Mesendoderm (in vitro differentiated cells): ENCODE measurements at regions not wholly inside any gene's neighbourhood (a gene's known extent, or its start where the extent isn't known, plus 50 kb on each side); places are given as distances from the start of the nearest gene placed in this dataset.

Source experiments
- DNase-seq: peaks from one replicate; pipeline ENCODE4 v3.0.0; 2013
- H2AK5ac ChIP-seq: 2 replicates; pipeline ENCODE4 v1.6.1; 2013; ENCODE audit warnings: low read length, inconsistent platforms
- H2BK120ac ChIP-seq: 2 replicates; pipeline ENCODE4 v1.6.1; 2013; ENCODE audit warnings: low read depth, mild to moderate bottlenecking, low read length, moderate library complexity, mixed read lengths
- H2BK15ac ChIP-seq: replicated peaks from 2 replicates; pipeline ENCODE4 v1.6.1; 2013; ENCODE audit warnings: low read depth, mild to moderate bottlenecking, moderate library complexity
- H2BK5ac ChIP-seq: 2 replicates; pipeline ENCODE4 v1.6.1; 2013; ENCODE audit warnings: low read length, inconsistent platforms
- H3K18ac ChIP-seq: 2 replicates; pipeline ENCODE4 v1.6.1; 2013; ENCODE audit warnings: mild to moderate bottlenecking, low read length, mixed read lengths
- H3K23ac ChIP-seq: one replicate; pipeline ENCODE4 v1.6.1; 2013; ENCODE audit warnings: low read length
- H3K27ac ChIP-seq: 2 replicates; pipeline ENCODE4 v1.5.1; 2013; ENCODE audit warnings: low read depth, mild to moderate bottlenecking, inconsistent platforms, low read length, moderate library complexity
- H3K27me3 ChIP-seq: 2 replicates; pipeline ENCODE4 v1.6.1; 2013; ENCODE audit warnings: low read length, control low read depth, mild to moderate bottlenecking, inconsistent platforms; ENCODE audit not compliant: insufficient read depth, poor library complexity
- H3K36me3 ChIP-seq: 2 replicates; pipeline ENCODE4 v1.6.1; 2013; ENCODE audit warnings: low read length, inconsistent platforms; ENCODE audit not compliant: control insufficient read depth, insufficient read depth
- H3K4ac ChIP-seq: one replicate; pipeline ENCODE4 v1.6.1; 2013; ENCODE audit warnings: low read depth, mild to moderate bottlenecking, low read length, moderate library complexity
- H3K4me1 ChIP-seq: 2 replicates; pipeline ENCODE4 v1.6.1; 2013; ENCODE audit warnings: low read depth, low read length, inconsistent platforms; ENCODE audit not compliant: control insufficient read depth
- H3K4me2 ChIP-seq: 2 replicates; pipeline ENCODE4 v1.6.1; 2013; ENCODE audit warnings: low read length
- H3K4me3 ChIP-seq: 2 replicates; pipeline ENCODE4 v1.5.1; 2013; ENCODE audit warnings: mild to moderate bottlenecking, low read length
- H3K56ac ChIP-seq: one replicate; pipeline ENCODE4 v1.6.1; 2013; ENCODE audit warnings: low read length
- H3K79me1 ChIP-seq: 2 replicates; pipeline ENCODE4 v1.6.1; 2013; ENCODE audit warnings: low read length, inconsistent platforms
- H3K79me2 ChIP-seq: 2 replicates; pipeline ENCODE4 v1.6.1; 2013; ENCODE audit warnings: mild to moderate bottlenecking, low read length; ENCODE audit not compliant: control insufficient read depth, insufficient read depth
- H3K9ac ChIP-seq: 2 replicates; pipeline ENCODE4 v1.6.1; 2013; ENCODE audit warnings: low read length, inconsistent platforms
- H4K5ac ChIP-seq: one replicate; pipeline ENCODE4 v1.6.1; 2013; ENCODE audit warnings: low read length
- H4K8ac ChIP-seq: one replicate; pipeline ENCODE4 v1.6.1; 2013; ENCODE audit warnings: low read depth, mild to moderate bottlenecking, control low read depth, low read length, moderate library complexity
- WGBS: extraction: QIAGEN DNeasy Blood & Tissue Kit; methylation state at CpG from one replicate; pipeline ENCODE4 v1.1.7; 2013; ENCODE audit warnings: low lambda C conversion rate, missing lambda C conversion rate; ENCODE audit not compliant: insufficient coverage; ENCODE audit errors: extremely low coverage; 5-methylcytosine and 5-hydroxymethylcytosine counted together

GRCh38 chr11:27806122-27806521, 105.9 kb upstream of the BDNF start:
- Histone ChIP-seq H3K23ac (no peak overlapping the region), H3K27me3 (no peaks in the 10 kb centered on the region)
- no peak for DNase-seq

GRCh38 chr11:27795955-27796861, 96.0 kb upstream of the BDNF start:
- H2AK5ac ChIP-seq = no peak overlapping the region
- no peak overlapping the region for H3K27ac ChIP-seq
- H3K4me1 ChIP-seq = no peaks in the 10 kb centered on the region
- H4K8ac ChIP-seq = no peak overlapping the region
- DNase-seq = peak; percentile 78
- no peaks in the 10 kb centered on the region for H3K36me3 ChIP-seq
- no peak overlapping the region for H3K4ac ChIP-seq
- H2BK5ac ChIP-seq = no peak overlapping the region
- no peak overlapping the region for H3K23ac ChIP-seq
- H3K9ac ChIP-seq = no peak overlapping the region
- no peak overlapping the region for H4K5ac ChIP-seq
- no peak overlapping the region for H3K4me2 ChIP-seq
- H3K18ac ChIP-seq = no peak overlapping the region
- no peak overlapping the region for H2BK120ac ChIP-seq
- no CpG with 5 or more reads among the region's 9 CpGs for WGBS
- H3K4me3 ChIP-seq = no peak overlapping the region
- no peak overlapping the region for H3K56ac ChIP-seq
- no peaks in the 10 kb centered on the region for H3K27me3 ChIP-seq
- no peaks in the 10 kb centered on the region for H3K79me1 ChIP-seq
- no peaks in the 10 kb centered on the region for H3K79me2 ChIP-seq
- no peak overlapping the region for H2BK15ac ChIP-seq

More at GRCh38 chr11:27806122-27806521, 105.9 kb upstream of the BDNF start:
- no peak overlapping the region for H2AK5ac ChIP-seq
- H3K4me3 ChIP-seq = no peak overlapping the region
- WGBS = no CpG with 5 or more reads among the region's 19 CpGs
- H4K5ac ChIP-seq = no peak overlapping the region
- no peak overlapping the region for H3K18ac ChIP-seq
- H3K79me2 ChIP-seq = no peaks in the 10 kb centered on the region
- H3K9ac ChIP-seq = no peak overlapping the region
- no peaks in the 10 kb centered on the region for H3K36me3 ChIP-seq
- H4K8ac ChIP-seq = no peak overlapping the region
- no peak overlapping the region for H2BK15ac ChIP-seq
- no peak overlapping the region for H3K4me2 ChIP-seq
- H3K4me1 ChIP-seq = no peaks in the 10 kb centered on the region
- H2BK5ac ChIP-seq = no peak overlapping the region
- no peak overlapping the region for H3K56ac ChIP-seq
- no peaks in the 10 kb centered on the region for H3K79me1 ChIP-seq
- H3K27ac ChIP-seq = no peak overlapping the region
- no peak overlapping the region for H2BK120ac ChIP-seq
- H3K4ac ChIP-seq = no peak overlapping the region

GRCh38 chr11:27786864-27787263, 86.6 kb upstream of the BDNF start:
- H2AK5ac ChIP-seq = no peak overlapping the region
- H2BK120ac ChIP-seq = no peak overlapping the region
- H3K79me1 ChIP-seq = no peaks in the 10 kb centered on the region
- WGBS = no CpG with 5 or more reads among the region's 2 CpGs
- H3K4ac ChIP-seq = no peak overlapping the region
- H3K9ac ChIP-seq = no peak overlapping the region
- no peak overlapping the region for H2BK15ac ChIP-seq
- no peak overlapping the region for H3K4me3 ChIP-seq
- H3K4me1 ChIP-seq = no peaks in the 10 kb centered on the region
- H3K27me3 ChIP-seq = no peaks in the 10 kb centered on the region
- no peak overlapping the region for H2BK5ac ChIP-seq
- no peak overlapping the region for H3K56ac ChIP-seq
- no peak for DNase-seq
- no peak overlapping the region for H4K5ac ChIP-seq
- H3K4me2 ChIP-seq = no peak overlapping the region
- no peak overlapping the region for H3K27ac ChIP-seq
- no peak overlapping the region for H4K8ac ChIP-seq
- no peak overlapping the region for H3K18ac ChIP-seq
- no peaks in the 10 kb centered on the region for H3K79me2 ChIP-seq
- H3K36me3 ChIP-seq = no peaks in the 10 kb centered on the region
- H3K23ac ChIP-seq = no peak overlapping the region

GRCh38 chr11:27786331-27786730, 86.1 kb upstream of the BDNF start:
- H3K23ac ChIP-seq = no peak overlapping the region
- H3K4me2 ChIP-seq = no peak overlapping the region
- H3K18ac ChIP-seq = no peak overlapping the region
- H3K4me3 ChIP-seq = no peak overlapping the region
- H3K56ac ChIP-seq = no peak overlapping the region
- DNase-seq = no peak
- no peak overlapping the region for H3K9ac ChIP-seq
- H3K27me3 ChIP-seq = no peaks in the 10 kb centered on the region
- H2BK15ac ChIP-seq = no peak overlapping the region
- H3K79me1 ChIP-seq = no peaks in the 10 kb centered on the region
- H2BK5ac ChIP-seq = no peak overlapping the region
- H4K5ac ChIP-seq = no peak overlapping the region
- no peak overlapping the region for H2AK5ac ChIP-seq
- WGBS = no CpG with 5 or more reads among the region's 2 CpGs
- H3K27ac ChIP-seq = no peak overlapping the region
- no peak overlapping the region for H4K8ac ChIP-seq
- H3K79me2 ChIP-seq = no peaks in the 10 kb centered on the region
- H2BK120ac ChIP-seq = no peak overlapping the region
- H3K36me3 ChIP-seq = no peaks in the 10 kb centered on the region
- no peaks in the 10 kb centered on the region for H3K4me1 ChIP-seq
- H3K4ac ChIP-seq = no peak overlapping the region

GRCh38 chr11:27783701-27784355, 83.6 kb upstream of the BDNF start:
- no peak overlapping the region for H4K8ac ChIP-seq
- no peaks in the 10 kb centered on the region for H3K79me2 ChIP-seq
- H2AK5ac ChIP-seq = no peak overlapping the region
- no peak overlapping the region for H3K9ac ChIP-seq
- H3K4ac ChIP-seq = no peak overlapping the region
- H3K27me3 ChIP-seq = no peaks in the 10 kb centered on the region
- H3K4me3 ChIP-seq = no peak overlapping the region
- H3K79me1 ChIP-seq = no peaks in the 10 kb centered on the region
- H4K5ac ChIP-seq = no peak overlapping the region
- no peak for DNase-seq
- no peak overlapping the region for H2BK120ac ChIP-seq
- H2BK5ac ChIP-seq = no peak overlapping the region
- H3K56ac ChIP-seq = no peak overlapping the region
- H3K36me3 ChIP-seq = no peaks in the 10 kb centered on the region
- no peak overlapping the region for H3K18ac ChIP-seq
- no peak overlapping the region for H3K23ac ChIP-seq
- H3K4me1 ChIP-seq = no peaks in the 10 kb centered on the region
- no CpG with 5 or more reads among the region's 5 CpGs for WGBS
- no peak overlapping the region for H3K4me2 ChIP-seq
- H2BK15ac ChIP-seq = no peak overlapping the region
- no peak overlapping the region for H3K27ac ChIP-seq
